ENCODE measurements at regions not wholly inside any gene's neighbourhood (a gene's known extent, or its start where the extent isn't known, plus 50 kb on each side); places are given as distances from the start of the nearest gene placed in this dataset.

DNA sequence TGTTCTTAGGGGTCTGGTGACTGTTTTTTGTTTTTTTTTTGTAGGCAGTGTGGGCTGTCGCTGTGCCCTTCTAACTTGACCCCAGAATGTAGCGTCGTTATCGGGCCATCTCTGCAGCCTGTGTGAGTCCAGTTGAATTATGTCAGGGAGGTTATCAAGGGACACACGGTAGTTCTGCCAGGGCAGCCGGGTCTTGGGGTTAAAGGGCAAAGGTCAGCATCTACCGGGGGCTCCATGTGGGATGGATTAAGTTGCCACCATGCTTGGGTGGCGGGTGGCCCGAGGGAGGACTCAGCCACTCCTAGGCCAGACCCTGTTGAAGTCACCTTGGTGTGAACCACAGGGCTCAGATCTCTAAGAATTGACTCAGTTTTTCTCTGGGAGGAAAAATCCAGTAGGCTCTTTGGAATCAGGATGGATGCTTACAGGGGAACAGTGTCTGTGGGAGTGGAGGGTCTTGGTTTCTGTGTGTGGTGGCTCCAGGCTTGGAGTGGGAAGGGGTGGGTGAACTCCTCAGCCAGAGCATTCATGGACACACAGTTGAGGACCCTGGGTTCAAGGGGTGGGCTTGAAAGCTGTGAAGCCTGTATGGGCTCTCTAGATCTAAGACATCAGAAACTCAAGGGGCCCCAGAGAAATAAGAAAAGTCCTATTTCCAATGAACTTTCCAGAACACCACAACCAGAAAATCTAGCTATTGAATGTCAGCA lies 191.7 kb downstream of the IRF8 start:
- intact Hi-C loops (cut with DNase I, micrococcal nuclease), result no loop called here
- no peak for DNase-seq
- ATAC-seq, result no peak

DNA sequence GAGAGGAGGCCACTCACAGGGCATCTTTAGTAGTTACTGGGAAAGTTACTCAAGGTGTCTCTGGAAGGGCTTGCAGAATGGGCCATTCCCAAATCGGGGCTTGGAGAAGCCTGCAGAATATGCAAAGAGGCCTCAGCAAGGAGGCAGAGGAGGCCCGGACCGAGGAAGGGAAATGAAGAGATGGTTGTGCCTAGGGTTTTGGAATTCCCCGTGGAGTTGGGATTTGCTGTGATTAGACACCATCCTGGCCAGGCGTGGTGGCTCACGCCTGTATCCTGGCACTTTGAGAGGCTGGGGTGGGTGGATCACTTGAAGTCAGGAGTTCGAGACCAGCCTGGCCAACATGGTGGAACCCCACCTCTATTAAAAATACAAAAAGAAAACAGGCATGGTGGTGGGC lies 193.0 kb downstream of the IRF8 start:
- intact Hi-C loops (cut with DNase I, micrococcal nuclease), result no loop called here
- DNase-seq, result peak in 1 of 2 donors; percentile 15
- ATAC-seq, result no peak

DNA sequence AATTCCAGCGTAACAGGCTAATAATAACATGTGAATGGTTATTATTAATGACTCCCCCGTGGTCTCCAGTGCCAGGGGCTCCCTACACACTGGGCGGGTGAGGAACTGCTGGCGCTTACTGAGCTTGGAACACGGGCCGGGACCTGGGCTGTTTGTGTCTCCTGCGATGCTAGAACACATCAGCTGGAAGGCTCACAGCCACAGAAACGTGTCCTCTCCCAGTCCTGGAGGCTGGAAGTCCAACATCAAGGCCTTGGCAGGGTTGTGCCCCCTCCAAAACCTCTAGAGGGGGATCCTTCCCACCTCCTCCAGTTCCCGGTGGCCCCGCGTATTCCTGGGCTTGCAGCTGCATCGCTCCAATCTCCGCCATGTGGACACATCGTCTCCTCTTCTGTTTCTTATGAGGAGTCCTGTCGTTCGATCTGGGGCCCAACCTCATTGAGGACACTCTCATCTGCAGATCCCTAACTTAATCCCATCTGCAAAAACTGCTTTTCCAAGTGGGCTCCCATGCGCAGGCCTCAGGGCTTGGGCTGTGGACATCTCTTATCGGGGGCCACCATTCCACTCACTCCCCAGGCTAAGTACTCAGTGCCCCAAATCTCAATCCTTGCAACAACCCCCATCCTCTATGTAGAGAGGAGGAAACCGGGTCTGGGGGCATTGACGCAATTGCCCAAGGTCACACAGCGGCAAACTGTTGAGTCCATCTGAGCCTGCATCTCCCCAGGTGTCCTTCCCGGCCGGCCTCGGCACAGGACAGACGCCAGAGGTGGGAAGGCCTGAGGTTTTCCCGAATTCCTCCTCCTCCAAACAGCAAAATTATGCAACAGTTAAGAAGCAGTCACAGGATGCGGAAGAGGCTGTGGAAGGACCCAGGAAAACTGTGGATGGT lies 193.9 kb downstream of the IRF8 start:
- peak in 1 of 2 donors; percentile 16 for DNase-seq
- intact Hi-C loops (cut with DNase I, micrococcal nuclease), result no loop called here
- ATAC-seq, result no peak

DNA sequence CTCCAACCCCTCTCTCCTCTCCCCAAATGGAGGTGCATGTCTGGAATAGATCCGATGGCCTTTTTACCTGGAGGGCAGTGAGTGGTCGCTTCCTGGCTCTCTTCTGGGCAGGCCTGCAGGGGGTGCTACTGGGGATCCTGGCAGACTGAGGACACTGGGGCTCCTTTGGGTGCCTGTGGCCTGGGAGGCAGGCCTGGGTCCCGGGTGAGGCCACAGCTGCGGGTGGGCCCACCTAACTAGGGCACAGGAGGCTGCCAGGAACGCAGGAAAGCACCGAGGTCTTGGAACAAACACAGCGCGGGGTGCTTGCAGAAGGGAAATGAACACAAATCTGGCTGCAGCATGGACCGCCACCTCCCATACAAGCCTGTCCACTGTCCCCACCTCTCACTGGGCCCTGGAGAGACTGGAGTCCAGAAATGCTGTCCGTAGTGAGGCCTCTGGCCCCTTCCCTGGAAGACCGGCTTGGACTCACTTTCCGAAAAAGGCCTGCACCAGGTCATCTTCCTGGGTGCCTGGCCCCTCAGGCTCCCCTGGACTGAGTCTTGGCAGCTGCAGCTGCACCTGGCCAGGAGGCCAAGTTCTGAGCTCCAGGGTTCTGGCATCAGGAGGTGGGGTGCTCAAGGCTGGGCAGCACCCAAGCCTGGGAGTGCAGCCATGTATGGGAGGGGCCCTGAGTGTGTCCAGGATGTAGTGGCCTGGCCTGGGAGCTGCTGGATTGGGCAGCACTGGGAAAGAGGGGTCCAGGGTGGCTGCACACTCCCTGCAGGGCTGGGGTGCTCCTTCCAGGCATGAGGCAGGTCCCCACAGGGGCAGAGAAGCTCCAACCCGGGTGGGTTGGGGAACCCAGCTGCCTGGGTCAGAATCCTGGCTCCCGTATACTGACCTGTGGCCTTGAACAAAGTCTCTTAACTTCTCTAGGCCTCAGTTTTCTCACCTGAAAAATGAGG lies 195.1 kb downstream of the IRF8 start:
- ATAC-seq, result no peak
- intact Hi-C loops (cut with DNase I, micrococcal nuclease), result no loop called here
- peak in 1 of 2 donors; percentile 12 for DNase-seq

DNA sequence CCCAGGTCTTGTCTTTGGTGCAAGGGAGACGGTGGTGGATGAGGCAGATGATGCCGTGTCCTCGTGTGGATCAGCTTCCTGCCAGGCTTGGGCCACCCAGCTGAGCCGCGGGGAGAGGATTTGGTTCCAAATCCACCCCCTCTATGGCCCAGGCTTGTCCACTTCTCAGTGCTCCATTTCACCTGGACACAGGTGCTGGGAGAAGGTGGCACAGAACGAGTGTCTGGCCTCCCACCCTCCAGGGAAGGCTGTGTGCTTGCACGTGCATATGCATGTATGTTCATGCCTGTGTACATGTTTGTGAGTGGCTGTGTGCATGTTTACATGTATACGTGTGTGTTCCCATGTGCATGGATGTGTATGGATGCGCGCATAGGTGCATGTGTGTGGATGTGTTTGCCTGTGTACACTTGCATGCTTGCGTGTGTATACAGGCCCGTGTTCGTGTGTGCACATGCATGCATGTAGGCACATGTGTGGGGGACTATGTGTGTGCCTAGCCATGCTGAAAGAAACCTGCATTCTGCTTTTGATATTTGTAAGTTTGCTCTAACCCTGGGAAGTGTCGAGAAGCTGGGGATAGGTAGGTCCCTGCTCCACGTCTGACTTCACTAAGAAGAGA lies 196.3 kb downstream of the IRF8 start:
- DNase-seq (no peak), ATAC-seq (no peak)
- intact Hi-C loops (cut with DNase I, micrococcal nuclease), result no loop called here

DNA sequence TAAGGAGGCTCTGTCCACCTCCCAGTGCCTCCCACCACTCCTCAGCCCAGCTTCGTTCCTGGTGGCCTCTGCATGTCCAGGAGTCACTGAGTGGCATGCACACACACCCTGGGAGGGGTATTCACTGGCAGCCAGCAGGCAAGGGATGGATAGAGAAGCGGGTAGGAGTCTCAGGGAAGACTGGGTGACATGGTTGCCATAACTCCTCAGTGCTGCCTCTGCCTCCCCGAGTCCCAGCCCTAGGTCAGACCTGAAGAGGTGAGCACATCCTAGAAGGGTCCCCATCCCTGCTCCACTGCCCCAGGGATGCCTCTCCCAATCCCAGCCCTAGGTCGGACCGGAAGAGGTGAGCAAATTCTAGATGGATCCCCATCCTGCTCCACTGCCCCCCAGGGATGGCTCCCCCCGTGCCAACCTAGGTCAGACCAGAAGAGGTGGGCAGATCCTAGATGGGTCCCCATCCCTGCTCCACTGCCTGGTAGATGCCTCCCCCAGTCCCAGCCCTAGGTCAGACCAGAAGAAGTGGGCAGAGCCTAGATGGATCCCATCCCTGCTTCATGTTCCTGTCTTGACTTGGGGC lies 197.0 kb downstream of the IRF8 start:
- intact Hi-C loops (cut with DNase I, micrococcal nuclease), result no loop called here
- ATAC-seq (no peak), DNase-seq (peak in 1 of 2 donors; percentile 10)

DNA sequence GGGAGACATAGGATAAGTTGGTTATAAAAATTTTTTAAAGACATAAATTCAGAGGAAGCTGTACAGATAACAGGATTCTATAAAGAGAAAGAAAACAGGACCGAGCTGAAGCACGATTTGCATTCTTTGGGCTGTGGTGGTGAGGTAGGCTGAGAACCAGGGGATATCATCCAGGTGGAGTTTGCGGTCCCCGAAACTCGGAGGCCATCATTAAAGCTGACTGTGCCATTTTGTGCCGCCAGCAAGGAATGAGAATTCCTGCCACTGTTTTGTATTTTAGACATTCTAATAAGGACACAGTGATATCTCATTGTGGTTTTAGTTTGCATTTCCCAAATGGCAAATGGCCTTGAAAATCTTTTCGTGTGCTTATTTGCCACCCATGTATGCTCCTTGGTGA lies 197.9 kb downstream of the IRF8 start:
- DNase-seq (no peak), ATAC-seq (no peak)
- intact Hi-C loops (cut with DNase I, micrococcal nuclease), result no loop called here

DNA sequence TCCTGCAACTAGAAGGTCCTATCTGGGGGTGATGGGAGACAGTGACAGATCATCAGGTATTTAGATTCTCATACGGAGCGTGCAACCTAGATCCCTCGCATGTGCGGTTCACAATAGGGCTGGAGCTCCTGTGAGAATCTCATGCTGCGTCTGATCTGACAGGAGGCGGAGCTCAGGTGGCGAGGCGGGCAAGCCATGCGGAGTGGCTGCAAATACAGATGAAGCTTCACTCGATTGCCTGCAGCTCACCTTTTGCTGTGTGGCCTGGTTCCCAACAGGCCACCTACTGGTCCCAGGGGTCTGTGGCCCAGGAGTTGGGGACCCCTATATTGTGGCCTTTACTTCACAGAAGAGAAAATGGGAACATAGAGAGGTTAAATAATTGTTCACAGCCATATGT lies 200.4 kb downstream of the IRF8 start:
- peak in 1 of 2 donors; percentile 11 for DNase-seq
- intact Hi-C loops (cut with DNase I, micrococcal nuclease), result no loop called here

DNA sequence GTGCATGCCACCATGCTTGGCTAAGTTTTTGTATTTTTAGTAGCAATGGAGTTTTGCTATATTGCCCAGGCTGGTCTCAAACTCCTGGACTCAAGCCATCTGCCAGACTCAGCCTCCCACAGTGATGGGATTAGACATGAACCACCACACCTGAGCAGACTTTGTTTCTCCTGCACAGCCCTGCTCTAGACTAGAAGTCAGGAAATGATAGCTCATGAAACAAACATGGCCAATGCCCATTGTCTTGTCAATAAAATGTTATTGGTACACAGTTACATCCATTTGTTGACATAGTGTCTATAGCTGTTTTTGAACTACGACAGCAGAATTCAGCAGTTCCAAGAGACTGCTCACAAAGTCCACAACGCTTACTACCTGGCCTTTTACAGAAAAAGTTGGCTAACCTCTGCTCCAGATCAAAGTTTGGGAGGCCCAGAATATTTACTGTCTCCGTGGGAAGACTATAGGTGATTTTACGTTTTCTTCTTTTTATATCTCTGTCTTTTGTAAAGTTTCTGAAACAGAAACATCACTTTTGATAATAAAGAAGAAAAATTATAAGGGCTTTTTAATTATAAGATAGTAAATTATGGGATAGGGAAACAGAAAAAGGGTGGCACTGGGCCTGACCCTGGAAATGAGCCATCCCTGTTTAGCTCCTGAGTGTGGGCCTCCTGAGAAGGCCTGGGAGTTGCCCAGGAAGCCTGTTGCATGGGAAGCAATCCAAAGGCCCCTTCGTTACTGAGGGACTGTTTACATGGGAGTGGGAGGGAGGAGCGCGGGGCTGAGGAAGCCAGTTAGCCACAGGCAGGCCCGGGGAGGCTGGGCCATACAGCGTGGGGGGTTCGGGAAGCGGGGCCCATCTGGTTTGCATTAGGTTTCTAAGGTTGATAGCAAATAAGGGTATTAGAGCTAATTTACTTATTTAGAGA lies 201.5 kb downstream of the IRF8 start:
- peak in 1 of 2 donors; percentile 22 for DNase-seq
- peak; percentile 58 for ATAC-seq
- intact Hi-C loops (cut with DNase I, micrococcal nuclease), result no loop called here

More for the DNA sequence above, 200.4 kb downstream of the IRF8 start:
- ATAC-seq, result no peak

DNA sequence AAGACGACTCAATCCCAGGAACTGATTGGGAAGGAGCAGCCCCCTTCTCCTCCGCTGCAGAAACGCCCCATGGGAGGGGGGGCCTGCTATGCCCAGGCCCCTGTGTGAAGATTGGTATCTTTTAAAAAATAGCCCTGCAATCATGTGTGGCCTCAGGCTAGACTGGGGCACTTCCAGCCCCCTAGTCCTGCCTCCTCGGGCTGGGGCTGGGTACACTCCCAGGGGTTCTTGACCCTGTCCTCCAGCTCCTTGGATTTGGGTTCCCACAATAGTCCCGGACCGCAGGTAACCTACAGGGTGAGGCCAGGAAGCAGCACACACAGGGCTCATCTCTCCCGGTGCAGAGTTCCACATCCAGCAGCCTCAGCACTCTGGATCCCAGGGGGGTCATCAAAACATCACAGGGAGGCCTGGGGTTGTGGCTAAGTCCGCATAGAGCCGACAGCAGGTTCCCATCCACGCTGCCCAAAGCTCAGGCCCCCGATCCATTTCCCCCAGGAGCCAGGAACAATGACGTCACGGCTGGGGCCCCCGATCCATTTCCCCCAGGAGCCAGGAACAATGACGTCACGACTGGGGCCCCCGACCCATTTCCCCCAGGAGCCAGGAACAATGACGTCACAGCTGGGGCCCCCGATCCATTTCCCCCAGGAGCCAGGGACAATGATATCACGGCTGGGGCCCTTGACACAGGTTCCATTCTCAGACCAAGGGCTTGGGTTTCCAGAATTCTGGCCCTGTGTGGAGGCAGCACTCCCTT lies 202.4 kb downstream of the IRF8 start:
- intact Hi-C loops (cut with DNase I, micrococcal nuclease), result no loop called here
- ATAC-seq (no peak), DNase-seq (no peak)

DNA sequence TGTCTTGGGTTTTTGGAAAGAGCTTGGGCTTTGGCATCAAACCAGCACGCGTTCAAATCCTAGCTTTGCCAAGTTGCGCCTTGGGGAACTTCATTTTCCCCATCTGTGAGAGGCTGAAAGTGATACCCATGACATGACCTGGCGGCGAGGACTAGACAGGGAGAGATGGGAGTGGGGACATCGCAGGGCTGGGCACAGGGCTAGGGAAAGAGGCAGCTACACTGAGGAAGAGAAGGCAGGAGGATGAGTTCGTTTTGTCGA lies 202.9 kb downstream of the IRF8 start:
- intact Hi-C loops (cut with DNase I, micrococcal nuclease), result no loop called here
- DNase-seq, result no peak
- no peak for ATAC-seq

DNA sequence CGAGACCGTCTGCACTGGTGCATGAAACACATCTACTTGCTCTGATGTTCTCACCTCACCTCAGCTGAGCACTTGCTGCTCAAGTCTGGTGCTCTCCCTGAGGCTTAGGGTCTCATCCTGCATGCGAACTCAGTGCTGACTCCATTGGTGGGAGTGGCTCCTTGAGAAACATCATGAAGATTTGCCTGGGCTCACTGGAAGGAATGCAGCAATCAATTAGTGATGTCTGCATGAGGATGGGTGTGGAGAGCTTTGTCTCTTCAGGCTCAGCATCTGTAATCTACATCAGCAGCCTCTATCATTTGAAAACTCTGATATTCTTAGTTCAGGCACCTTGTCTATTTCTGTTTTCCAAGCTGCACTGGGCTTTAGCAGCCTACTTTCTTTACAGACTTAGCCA lies 204.4 kb downstream of the IRF8 start:
- ATAC-seq (no peak), DNase-seq (no peak)
- intact Hi-C loops (cut with DNase I, micrococcal nuclease), result no loop called here

DNA sequence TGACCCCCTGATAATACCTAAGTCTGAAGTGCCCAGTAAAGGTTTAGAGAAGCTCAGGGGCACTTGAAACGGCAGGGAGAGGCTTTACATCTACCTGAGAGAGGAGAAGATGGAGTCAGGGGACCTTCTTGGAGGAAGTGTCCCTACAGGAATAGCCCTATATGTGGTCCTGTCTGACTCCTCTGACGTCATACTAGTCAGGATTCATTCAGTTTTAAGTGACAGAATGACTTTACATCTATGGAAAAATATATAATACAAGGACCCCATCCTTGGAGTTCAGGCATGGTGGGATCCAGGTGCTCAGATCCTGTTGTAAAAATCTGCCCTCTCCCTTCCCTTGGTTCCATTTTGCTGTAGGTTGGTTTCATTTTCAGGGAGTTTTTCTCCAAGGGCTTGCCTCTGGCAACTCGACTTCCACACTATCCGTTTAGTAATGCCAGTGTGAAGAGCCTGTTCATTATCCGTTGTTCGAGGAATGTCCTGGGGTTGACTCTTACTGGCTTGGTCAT lies 205.6 kb downstream of the IRF8 start:
- ATAC-seq, result no peak
- intact Hi-C loops (cut with DNase I, micrococcal nuclease), result no loop called here
- DNase-seq, result no peak

DNA sequence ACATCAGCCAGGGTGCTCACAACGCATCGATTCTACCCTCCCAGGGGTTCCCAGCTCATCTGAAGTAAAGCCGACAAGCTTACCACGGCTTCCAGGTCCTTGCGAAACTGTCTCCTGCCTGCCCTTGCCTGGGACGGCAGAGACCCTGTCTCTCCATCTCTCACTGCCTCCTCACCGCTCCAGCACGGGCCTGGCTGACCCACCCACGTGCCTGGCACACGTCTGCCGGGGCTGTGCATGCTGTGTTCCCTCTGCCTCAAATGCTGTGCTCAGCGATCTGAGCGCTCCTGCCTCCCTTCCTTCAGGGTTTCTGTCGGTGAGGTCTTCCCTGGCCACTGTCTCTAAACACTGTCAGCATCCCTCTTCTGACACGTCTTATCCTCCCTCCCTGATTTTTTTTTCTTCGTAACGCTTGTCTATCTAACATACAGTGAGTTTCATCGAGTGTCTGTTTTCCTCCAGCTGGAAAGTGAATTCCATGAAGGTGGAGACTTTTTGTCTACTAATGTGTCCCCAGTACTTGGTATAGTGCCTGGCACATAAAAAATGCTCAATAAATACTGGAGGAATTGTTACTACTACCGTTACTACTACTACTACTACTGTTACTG lies 208.4 kb downstream of the IRF8 start:
- DNase-seq (no peak), ATAC-seq (no peak)
- intact Hi-C loops (cut with DNase I, micrococcal nuclease), result no loop called here

DNA sequence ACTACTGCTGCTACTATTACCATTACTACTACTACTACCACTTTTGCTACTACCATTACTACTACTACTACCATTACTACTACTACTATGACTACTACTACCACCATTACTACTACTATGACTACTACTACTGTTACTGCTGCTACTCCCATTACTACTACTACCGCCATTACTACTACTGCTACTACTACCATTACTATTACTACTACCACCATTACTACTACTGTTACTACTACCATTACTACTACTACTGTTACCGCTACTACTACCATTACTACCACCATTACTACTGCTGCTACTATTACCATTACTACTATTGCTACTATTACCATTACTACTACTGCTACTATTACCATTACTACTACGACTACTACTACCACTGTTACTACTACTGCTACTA lies 209.1 kb downstream of the IRF8 start:
- no peak for ATAC-seq
- no peak for DNase-seq
- intact Hi-C loops (cut with DNase I, micrococcal nuclease), result no loop called here

DNA sequence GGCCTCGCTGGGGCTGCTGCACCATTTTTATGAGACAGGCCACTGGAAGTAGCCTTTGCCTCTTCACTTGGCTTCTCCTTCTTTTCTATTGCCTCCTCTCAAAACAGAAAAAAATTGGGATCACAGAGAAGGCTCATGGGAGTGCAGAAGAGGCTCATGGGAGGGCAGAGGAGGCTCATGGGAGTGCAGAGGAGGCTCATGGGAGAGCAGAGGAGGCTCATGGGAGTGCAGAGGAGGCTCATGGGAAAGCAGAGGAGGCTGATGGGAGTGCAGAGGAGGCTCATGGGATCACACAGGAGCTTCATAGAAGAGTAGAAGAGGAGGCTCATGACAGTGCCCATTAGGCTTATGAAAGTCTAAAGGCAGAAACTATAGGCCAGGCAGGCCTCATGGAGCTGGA lies 211.2 kb downstream of the IRF8 start:
- intact Hi-C loops (cut with DNase I, micrococcal nuclease), result no loop called here
- ATAC-seq (no peak), DNase-seq (no peak)
